ENCODE measurements at regions not wholly inside any gene's neighbourhood (a gene's known extent, or its start where the extent isn't known, plus 50 kb on each side); places are given as distances from the start of the nearest gene placed in this dataset.

DNA sequence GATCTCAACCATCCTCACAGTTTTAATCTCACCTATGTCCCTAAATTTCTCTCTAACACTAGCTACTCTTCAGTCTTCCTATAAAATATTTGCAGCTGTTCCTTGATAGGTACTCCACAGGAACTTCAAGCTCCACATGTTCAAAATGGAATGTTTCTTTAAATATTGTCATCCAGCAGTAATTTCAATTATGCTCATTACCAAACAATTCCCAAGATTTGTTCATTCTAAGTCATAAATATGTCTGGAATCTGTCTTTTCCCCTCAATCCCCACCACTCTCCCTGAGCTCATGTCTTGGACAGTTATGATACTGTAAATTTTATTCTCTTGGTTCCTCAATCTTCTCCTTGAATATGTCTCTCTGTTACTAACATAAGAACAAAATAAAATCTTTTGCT is 214.4 kb downstream of the NRIP1 start:
- H3F3A ChIP-seq (replicated peaks; ENCODE audit: insufficient read depth): no peaks in the 10 kb centered on the region
- ChIA-PET CTCF (interaction anchor here (0.7 kb wide), 1 partner anchor 8 kb away, joined by 3 read pairs; no protein-coding TSS in a partner anchor), POLR2A (no interaction called here)
- H3K36me3 ChIP-seq (replicated peaks in 1 of 2; ENCODE audit: control insufficient read depth in 1 of 2, insufficient read depth in 2 of 2, low read length in 1 of 2): no peaks in the 10 kb centered on the region
- H2AFZ ChIP-seq (ENCODE audit: low read depth): no peak overlapping the region
- no peaks in the 10 kb centered on the region for H3K4me1 ChIP-seq (ENCODE audit: control insufficient read depth in 1 of 2, insufficient read depth in 2 of 2, low read depth in 1 of 2, low read length in 1 of 2)
- H3K9ac ChIP-seq: no peak overlapping the region
- TF ChIP-seq NFIC (IDR thresholded peaks at IDR 0.05; ENCODE audit: borderline replicate concordance) (no peak), NRF1 (IDR thresholded peaks at IDR 0.05; ENCODE audit: low read depth, low read length) (no peak), MEF2A (IDR thresholded peaks at IDR 0.05; ENCODE audit: borderline replicate concordance, low read depth) (no peak), EZH2phosphoT487 (IDR thresholded peaks at IDR 0.05; ENCODE audit: borderline replicate concordance, low read depth) (no peak), POLR2AphosphoS5 (IDR thresholded peaks at IDR 0.05; ENCODE audit: low read depth, low read length) (no peak)
- TF ChIP-seq, protein P1, sequence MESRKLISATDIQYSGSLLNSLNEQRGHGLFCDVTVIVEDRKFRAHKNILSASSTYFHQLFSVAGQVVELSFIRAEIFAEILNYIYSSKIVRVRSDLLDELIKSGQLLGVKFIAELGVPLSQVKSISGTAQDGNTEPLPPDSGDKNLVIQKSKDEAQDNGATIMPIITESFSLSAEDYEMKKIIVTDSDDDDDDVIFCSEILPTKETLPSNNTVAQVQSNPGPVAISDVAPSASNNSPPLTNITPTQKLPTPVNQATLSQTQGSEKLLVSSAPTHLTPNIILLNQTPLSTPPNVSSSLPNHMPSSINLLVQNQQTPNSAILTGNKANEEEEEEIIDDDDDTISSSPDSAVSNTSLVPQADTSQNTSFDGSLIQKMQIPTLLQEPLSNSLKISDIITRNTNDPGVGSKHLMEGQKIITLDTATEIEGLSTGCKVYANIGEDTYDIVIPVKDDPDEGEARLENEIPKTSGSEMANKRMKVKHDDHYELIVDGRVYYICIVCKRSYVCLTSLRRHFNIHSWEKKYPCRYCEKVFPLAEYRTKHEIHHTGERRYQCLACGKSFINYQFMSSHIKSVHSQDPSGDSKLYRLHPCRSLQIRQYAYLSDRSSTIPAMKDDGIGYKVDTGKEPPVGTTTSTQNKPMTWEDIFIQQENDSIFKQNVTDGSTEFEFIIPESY (IDR thresholded peaks at IDR 0.05; ENCODE audit: borderline replicate concordance, low read depth): no peak
- TF ChIP-seq, protein P2, sequence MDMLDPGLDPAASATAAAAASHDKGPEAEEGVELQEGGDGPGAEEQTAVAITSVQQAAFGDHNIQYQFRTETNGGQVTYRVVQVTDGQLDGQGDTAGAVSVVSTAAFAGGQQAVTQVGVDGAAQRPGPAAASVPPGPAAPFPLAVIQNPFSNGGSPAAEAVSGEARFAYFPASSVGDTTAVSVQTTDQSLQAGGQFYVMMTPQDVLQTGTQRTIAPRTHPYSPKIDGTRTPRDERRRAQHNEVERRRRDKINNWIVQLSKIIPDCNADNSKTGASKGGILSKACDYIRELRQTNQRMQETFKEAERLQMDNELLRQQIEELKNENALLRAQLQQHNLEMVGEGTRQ (IDR thresholded peaks at IDR 0.05; ENCODE audit: borderline replicate concordance, low read depth, low read length): no peak
- TF ChIP-seq, protein P3, sequence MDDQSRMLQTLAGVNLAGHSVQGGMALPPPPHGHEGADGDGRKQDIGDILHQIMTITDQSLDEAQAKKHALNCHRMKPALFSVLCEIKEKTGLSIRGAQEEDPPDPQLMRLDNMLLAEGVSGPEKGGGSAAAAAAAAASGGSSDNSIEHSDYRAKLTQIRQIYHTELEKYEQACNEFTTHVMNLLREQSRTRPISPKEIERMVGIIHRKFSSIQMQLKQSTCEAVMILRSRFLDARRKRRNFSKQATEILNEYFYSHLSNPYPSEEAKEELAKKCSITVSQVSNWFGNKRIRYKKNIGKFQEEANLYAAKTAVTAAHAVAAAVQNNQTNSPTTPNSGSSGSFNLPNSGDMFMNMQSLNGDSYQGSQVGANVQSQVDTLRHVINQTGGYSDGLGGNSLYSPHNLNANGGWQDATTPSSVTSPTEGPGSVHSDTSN (IDR thresholded peaks at IDR 0.05): no peak
- no peak overlapping the region for H3K4me2 ChIP-seq
- no peak overlapping the region for H3K27ac ChIP-seq (ENCODE audit: low read depth in 2 of 2, low read length in 1 of 2)
- no peaks in the 10 kb centered on the region for H4K20me1 ChIP-seq (ENCODE audit: insufficient read depth)
- DNase-seq: no peak
- no peaks in the 10 kb centered on the region for H3K79me2 ChIP-seq (ENCODE audit: insufficient read depth)
- no peaks in the 10 kb centered on the region for H3K27me3 ChIP-seq (ENCODE audit: insufficient read depth)
- no peaks in the 10 kb centered on the region for H3K9me2 ChIP-seq
- H3K9me3 ChIP-seq: no peaks in the 10 kb centered on the region
- H3K4me3 ChIP-seq (ENCODE audit: low read depth in 2 of 2, low read length in 1 of 2): no peak overlapping the region

DNA sequence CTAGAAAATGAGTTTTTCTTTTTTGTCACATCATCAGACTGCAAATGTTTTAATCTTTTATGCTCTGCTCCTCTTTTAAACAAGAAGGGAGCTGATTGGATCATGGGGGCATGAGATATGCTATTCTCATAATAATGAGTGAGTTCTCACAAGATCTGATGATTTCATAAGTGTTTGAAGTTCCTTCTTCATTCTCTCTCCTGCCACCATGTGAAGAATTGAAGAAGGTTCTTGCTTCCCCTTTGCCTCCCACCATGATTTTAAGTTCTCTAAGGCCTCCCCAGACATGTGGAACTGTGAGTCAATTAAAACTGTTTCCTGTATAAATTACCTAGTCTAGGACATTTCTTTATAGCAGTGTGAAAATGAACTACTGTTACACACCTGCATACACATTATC is 218.2 kb downstream of the NRIP1 start:
- ChIA-PET CTCF (no interaction called here), POLR2A (no interaction called here)
- Histone ChIP-seq H3K27me3 (ENCODE audit: insufficient read depth) (no peaks in the 10 kb centered on the region), H3K4me3 (ENCODE audit: low read depth in 2 of 2, low read length in 1 of 2) (no peak overlapping the region), H3K9ac (no peak overlapping the region), H2AFZ (ENCODE audit: low read depth) (no peak overlapping the region), H3K9me2 (no peaks in the 10 kb centered on the region), H3F3A (replicated peaks; ENCODE audit: insufficient read depth) (no peaks in the 10 kb centered on the region), H3K79me2 (ENCODE audit: insufficient read depth) (no peaks in the 10 kb centered on the region), H3K27ac (ENCODE audit: low read depth in 2 of 2, low read length in 1 of 2) (no peak overlapping the region), H3K36me3 (replicated peaks in 1 of 2; ENCODE audit: control insufficient read depth in 1 of 2, insufficient read depth in 2 of 2, low read length in 1 of 2) (no peaks in the 10 kb centered on the region), H3K4me1 (ENCODE audit: control insufficient read depth in 1 of 2, insufficient read depth in 2 of 2, low read depth in 1 of 2, low read length in 1 of 2) (no peaks in the 10 kb centered on the region), H3K9me3 (no peaks in the 10 kb centered on the region), H4K20me1 (ENCODE audit: insufficient read depth) (no peaks in the 10 kb centered on the region), H3K4me2 (no peak overlapping the region)
- TF ChIP-seq EZH2phosphoT487 (IDR thresholded peaks at IDR 0.05; ENCODE audit: borderline replicate concordance, low read depth): no peak
- no peak for TF ChIP-seq FOXM1 (IDR thresholded peaks at IDR 0.05; ENCODE audit: low read depth)
- TF ChIP-seq, protein P4, sequence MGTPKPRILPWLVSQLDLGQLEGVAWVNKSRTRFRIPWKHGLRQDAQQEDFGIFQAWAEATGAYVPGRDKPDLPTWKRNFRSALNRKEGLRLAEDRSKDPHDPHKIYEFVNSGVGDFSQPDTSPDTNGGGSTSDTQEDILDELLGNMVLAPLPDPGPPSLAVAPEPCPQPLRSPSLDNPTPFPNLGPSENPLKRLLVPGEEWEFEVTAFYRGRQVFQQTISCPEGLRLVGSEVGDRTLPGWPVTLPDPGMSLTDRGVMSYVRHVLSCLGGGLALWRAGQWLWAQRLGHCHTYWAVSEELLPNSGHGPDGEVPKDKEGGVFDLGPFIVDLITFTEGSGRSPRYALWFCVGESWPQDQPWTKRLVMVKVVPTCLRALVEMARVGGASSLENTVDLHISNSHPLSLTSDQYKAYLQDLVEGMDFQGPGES (IDR thresholded peaks at IDR 0.05; ENCODE audit: low read depth, low read length): no peak
- TF ChIP-seq MXI1 (IDR thresholded peaks at IDR 0.05; ENCODE audit: low read depth, low read length): no peak
- DNase-seq: no peak

Data from SK-N-SH (cell line).